Upper lobe of left lung (tissue), 6 donors: ENCODE measurements at regions not wholly inside any gene's neighbourhood (a gene's known extent, or its start where the extent isn't known, plus 50 kb on each side); places are given as distances from the start of the nearest gene placed in this dataset.

ENCODE experiments used
- ATAC-seq, 2 donors: fragments of 200-7000 bp; cut with Tn5 transposase; one replicate each; pipeline ENCODE4 v1.9.1; 2022; ENCODE audit warnings: mild to moderate bottlenecking in 2 of 2, moderate library complexity in 2 of 2; ENCODE audit not compliant: low FRiP score in 2 of 2
- DNase-seq, 2 donors: peaks; one replicate each; pipeline ENCODE4 v3.0.0-alpha.2; 2019 to 2020
- H3K27ac ChIP-seq, 4 donors: fragments of 200-600 bp; sonication (generic); one replicate each; pipeline ENCODE4 v1.5.1; 2016 to 2019
- H3K27me3 ChIP-seq, 4 donors: fragments of 200-600 bp; sonication (generic); one replicate each; pipeline ENCODE4 v1.5.1; 2017 to 2019
- H3K36me3 ChIP-seq, 4 donors: fragments of 200-600 bp; sonication (generic); one replicate each; pipeline ENCODE4 v1.5.1; 2016 to 2019
- H3K4me1 ChIP-seq, 4 donors: fragments of 200-600 bp; sonication (generic); one replicate each; pipeline ENCODE4 v1.5.1; 2018 to 2019
- H3K4me3 ChIP-seq, 4 donors: fragments of 200-600 bp; sonication (generic); one replicate each; pipeline ENCODE4 v1.5.1; 2017 to 2019; ENCODE audit warnings: mild to moderate bottlenecking in 2 of 4, moderate library complexity in 1 of 4
- H3K9me3 ChIP-seq, 4 donors: fragments of 200-600 bp; sonication (generic); one replicate each; pipeline ENCODE4 v1.5.1; 2018 to 2019
- EP300 ChIP-seq, 4 donors: sonication (generic); formaldehyde crosslinking; IDR thresholded peaks; one replicate each; pipeline ENCODE4 v1.5.1; 2017; ENCODE audit warnings: antibody characterized with exemption in 4 of 4, control low read depth in 2 of 4
- POLR2A ChIP-seq, 4 donors: fragments of 450-650 bp; IDR thresholded peaks; one replicate each; pipeline ENCODE4 v1.5.1; 2016 to 2017; ENCODE audit warnings: antibody characterized with exemption in 4 of 4, mild to moderate bottlenecking in 2 of 4
- POLR2AphosphoS5 ChIP-seq, 2 donors: sonication (generic); formaldehyde crosslinking; IDR thresholded peaks; one replicate each; pipeline ENCODE4 v1.5.1; 2017; ENCODE audit warnings: antibody characterized with exemption in 2 of 2
- whole genome bisulfite sequencing, 2 donors: methylation state at CpG; one replicate each; pipeline ENCODE4 v1.1.5; 2017 to 2018; 5-methylcytosine and 5-hydroxymethylcytosine counted together
- TF ChIP-seq, protein P1 (sequence below), 6 experiments: fragments of 450-650 bp in 4 of 6; fragments of 200-600 bp in 2 of 6; sonication (generic) in 2 of 6; IDR thresholded peaks; one replicate each; pipeline ENCODE4 v1.5.1; 2016 to 2019; ENCODE audit warnings: antibody characterized with exemption in 6 of 6
- donor health status: DM: no; HTN: no; CAD: no; lungs with moderate emphysema.
- donor health status: DM: no; HTN: yes; CAD: no; lungs with severe emphysema.

DNA sequence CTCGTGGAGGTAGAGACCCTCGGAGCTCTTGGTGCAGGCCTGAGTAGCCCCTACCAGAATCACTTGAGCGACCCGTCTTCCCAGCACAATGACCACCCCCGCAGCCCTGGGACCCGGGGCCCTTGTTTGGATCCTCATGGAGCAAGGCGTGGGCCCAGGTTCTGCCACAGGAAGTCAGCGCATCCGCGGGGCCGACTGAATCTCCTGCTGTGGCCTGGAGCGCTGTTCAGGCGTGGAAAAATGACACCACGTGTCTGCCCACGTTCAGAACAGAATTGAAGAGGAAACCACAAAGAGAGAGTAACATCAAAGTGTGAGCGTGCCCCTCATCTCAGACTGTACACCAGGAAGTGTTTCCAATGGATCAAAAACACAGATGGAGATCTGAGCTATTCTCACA lies 1479.2 kb downstream of the TBC1D22A start:
- no peak for DNase-seq
- Histone ChIP-seq H3K27ac (no peak overlapping the region), H3K4me1 (no peaks in the 10 kb centered on the region), H3K4me3 (no peak overlapping the region), H3K9me3 (no peaks in the 10 kb centered on the region), H3K36me3 (no peaks in the 10 kb centered on the region), H3K27me3 (no peaks in the 10 kb centered on the region)
- WGBS, 2 donors, result 64 to 67% methylated on average over 9 to 16 of the region's 16 CpGs
- TF ChIP-seq, protein P1, sequence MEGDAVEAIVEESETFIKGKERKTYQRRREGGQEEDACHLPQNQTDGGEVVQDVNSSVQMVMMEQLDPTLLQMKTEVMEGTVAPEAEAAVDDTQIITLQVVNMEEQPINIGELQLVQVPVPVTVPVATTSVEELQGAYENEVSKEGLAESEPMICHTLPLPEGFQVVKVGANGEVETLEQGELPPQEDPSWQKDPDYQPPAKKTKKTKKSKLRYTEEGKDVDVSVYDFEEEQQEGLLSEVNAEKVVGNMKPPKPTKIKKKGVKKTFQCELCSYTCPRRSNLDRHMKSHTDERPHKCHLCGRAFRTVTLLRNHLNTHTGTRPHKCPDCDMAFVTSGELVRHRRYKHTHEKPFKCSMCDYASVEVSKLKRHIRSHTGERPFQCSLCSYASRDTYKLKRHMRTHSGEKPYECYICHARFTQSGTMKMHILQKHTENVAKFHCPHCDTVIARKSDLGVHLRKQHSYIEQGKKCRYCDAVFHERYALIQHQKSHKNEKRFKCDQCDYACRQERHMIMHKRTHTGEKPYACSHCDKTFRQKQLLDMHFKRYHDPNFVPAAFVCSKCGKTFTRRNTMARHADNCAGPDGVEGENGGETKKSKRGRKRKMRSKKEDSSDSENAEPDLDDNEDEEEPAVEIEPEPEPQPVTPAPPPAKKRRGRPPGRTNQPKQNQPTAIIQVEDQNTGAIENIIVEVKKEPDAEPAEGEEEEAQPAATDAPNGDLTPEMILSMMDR (IDR thresholded peaks at IDR 0.05), result no peak
- TF ChIP-seq POLR2A (IDR thresholded peaks at IDR 0.05), result no peak
- TF ChIP-seq EP300 (IDR thresholded peaks at IDR 0.05), result no peak
- no peak for ATAC-seq

DNA sequence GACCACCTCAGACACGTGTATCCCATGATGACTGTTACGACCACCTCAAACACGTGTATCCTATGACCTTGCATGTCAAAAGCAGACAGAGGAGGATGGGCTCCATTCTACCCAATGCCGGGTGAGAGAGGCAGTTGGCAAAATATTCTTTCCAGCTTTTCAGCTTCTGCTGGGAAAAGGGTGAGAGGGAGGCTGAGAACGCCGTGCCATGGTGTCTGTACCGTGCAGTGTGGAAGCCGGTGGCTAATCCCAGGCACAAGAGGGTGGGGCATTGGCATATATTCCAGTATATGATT lies 1478.4 kb downstream of the TBC1D22A start:
- TF ChIP-seq, protein P1 (IDR thresholded peaks at IDR 0.05), result no peak
- TF ChIP-seq POLR2A (IDR thresholded peaks at IDR 0.05), result no peak
- TF ChIP-seq EP300 (IDR thresholded peaks at IDR 0.05), result no peak
- TF ChIP-seq POLR2AphosphoS5 (IDR thresholded peaks at IDR 0.05), result no peak
- DNase-seq (no peak), ATAC-seq (no peak)
- Histone ChIP-seq H3K27me3 (no peaks in the 10 kb centered on the region), H3K27ac (no peak overlapping the region), H3K4me1 (no peaks in the 10 kb centered on the region), H3K36me3 (no peaks in the 10 kb centered on the region), H3K9me3 (no peaks in the 10 kb centered on the region), H3K4me3 (no peak overlapping the region)
- WGBS, 2 donors, result 91 to 96% methylated on average over 8 of the region's 8 CpGs

DNA sequence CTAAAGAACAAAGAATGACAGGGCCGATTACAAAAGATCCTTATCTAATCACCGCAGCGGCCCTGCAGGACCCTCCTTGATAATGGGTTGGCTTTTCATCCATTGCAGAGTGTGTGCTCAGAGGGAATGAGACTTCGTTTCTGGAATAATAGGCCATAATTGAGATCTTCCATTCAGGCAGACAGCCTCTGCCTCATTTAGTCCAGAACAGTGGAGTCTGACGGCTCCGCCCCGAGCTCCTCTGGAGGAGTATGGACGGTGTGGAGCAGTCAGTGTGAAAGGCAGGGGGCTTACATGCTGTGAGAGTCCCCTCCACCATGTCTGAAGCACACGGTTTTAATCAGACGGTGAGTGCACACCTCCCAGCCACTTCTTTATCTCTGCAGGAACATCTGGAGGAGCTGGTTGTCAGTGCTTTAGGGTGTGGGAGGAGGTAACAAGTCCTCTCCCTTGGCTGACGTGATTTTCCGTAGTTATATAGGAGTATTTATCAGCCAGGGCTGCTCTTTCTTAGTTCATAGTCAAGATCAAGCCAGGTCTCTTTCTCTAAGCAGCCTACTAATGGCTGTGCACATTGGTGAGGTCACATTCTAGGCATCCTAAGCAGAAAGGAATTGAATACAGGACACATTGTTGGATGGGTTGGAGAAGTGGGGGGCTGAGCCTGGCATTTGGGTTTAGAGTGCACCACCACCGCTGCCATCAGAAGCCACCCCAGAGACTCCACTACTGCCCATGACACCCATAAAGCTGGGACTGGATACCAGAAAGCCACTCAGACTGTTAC lies 1477.9 kb downstream of the TBC1D22A start:
- Histone ChIP-seq H3K27ac (no peak overlapping the region), H3K27me3 (no peaks in the 10 kb centered on the region), H3K36me3 (no peaks in the 10 kb centered on the region), H3K9me3 (no peaks in the 10 kb centered on the region), H3K4me3 (no peak overlapping the region), H3K4me1 (no peaks in the 10 kb centered on the region)
- TF ChIP-seq POLR2AphosphoS5 (IDR thresholded peaks at IDR 0.05), result no peak
- TF ChIP-seq, protein P1 (IDR thresholded peaks at IDR 0.05), result no peak
- no peak for TF ChIP-seq EP300 (IDR thresholded peaks at IDR 0.05)
- no peak for TF ChIP-seq POLR2A (IDR thresholded peaks at IDR 0.05)
- DNase-seq, result no peak
- 68 to 69% methylated on average over 10 to 13 of the region's 13 CpGs for WGBS, 2 donors
- no peak for ATAC-seq

DNA sequence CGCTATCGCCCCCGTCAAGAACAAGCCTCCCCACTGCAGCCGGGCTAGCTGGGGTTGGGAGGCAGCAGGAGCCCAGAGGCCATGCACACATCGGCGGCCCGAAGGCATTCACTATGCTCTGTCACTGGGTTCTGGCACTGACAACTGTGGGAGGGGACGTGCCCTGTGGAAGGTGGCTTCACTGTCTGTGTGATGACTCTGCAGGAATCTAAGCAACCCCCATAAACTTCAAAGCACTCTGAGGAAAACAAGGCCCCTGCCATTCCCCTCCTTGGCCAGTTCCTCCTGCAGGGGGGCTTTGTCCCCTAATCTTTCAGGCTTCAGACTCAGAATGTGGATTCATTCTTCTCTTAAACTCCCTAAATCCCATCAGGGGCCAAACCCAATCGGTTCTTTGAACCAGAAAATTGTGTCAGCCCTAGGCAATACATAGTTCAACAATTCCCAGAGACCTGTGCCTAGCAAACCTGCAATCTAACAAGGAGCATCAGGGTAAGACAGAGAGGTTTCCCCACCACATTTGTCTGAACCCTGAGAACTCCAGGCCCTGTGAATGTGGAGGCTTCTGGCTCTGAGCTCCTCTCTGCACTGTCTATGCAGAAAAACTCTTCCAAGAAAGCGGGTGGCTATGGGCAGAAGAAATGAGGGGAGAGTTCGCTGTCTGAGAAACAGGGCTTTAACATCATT lies 1477.2 kb downstream of the TBC1D22A start:
- Histone ChIP-seq H3K27ac (no peak overlapping the region), H3K27me3 (no peaks in the 10 kb centered on the region), H3K36me3 (no peaks in the 10 kb centered on the region), H3K4me3 (no peak overlapping the region), H3K9me3 (no peaks in the 10 kb centered on the region), H3K4me1 (no peaks in the 10 kb centered on the region)
- WGBS, 2 donors, result 49 to 61% methylated on average over 11 of the region's 11 CpGs
- DNase-seq (no peak), ATAC-seq (no peak)
- TF ChIP-seq POLR2A (IDR thresholded peaks at IDR 0.05), result no peak
- TF ChIP-seq POLR2AphosphoS5 (IDR thresholded peaks at IDR 0.05), result no peak
- TF ChIP-seq, protein P1 (IDR thresholded peaks at IDR 0.05), result no peak
- no peak for TF ChIP-seq EP300 (IDR thresholded peaks at IDR 0.05)

DNA sequence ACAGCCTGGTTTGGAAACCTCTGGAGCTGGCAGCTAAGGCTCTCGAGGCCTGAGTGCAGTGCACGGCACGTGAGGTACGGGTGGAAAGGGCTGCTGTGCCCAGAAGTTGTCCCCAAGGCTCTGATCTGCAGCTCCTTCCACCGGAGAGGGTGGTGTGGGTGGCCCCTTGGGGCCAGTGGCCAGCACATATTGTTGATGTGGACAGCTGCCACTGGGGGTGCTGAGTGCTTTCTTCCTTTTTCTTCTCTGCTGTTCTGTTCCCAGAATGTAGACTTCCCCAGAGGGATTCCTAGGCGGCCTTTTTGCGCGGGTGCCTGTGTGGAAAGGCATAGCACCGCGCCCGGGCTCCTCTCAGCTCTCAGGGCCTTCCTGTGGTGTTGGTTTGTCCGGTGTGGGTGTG lies 1476.5 kb downstream of the TBC1D22A start:
- DNase-seq (no peak), ATAC-seq (no peak)
- WGBS, 2 donors, result 56 to 64% methylated on average over 8 to 12 of the region's 12 CpGs
- no peaks in the 10 kb centered on the region for H3K36me3 ChIP-seq
- no peaks in the 10 kb centered on the region for H3K27me3 ChIP-seq
- no peaks in the 10 kb centered on the region for H3K4me1 ChIP-seq
- TF ChIP-seq EP300 (IDR thresholded peaks at IDR 0.05), result no peak
- no peak overlapping the region for H3K27ac ChIP-seq
- no peak overlapping the region for H3K4me3 ChIP-seq
- H3K9me3 ChIP-seq, result peaks cover 0 to 3% (median 2%) of the 10 kb centered on the region in 4 donors
